Ovary (tissue), 7 donors: ENCODE measurements at regions not wholly inside any gene's neighbourhood (a gene's known extent, or its start where the extent isn't known, plus 50 kb on each side); places are given as distances from the start of the nearest gene placed in this dataset.

Experiments used
- DNase-seq, 5 donors: peaks; one replicate each; pipeline ENCODE4 v3.0.0-alpha.2; 2019 to 2020
- H3K27ac ChIP-seq, 2 donors: fragments of 200-600 bp; one replicate each; pipeline versions ENCODE4 v1.5.1 to v1.8.0; 2019 to 2022
- H3K27me3 ChIP-seq: fragments of 200-600 bp; one replicate; pipeline ENCODE4 v1.8.0; 2022
- H3K36me3 ChIP-seq: fragments of 200-600 bp; sonication (generic); one replicate; pipeline ENCODE4 v1.5.1; 2019
- H3K4me1 ChIP-seq: one replicate; pipeline ENCODE4 v1.8.1; 2013; ENCODE audit warnings: mild to moderate bottlenecking, moderate library complexity; ENCODE audit not compliant: insufficient read depth
- H3K4me3 ChIP-seq: fragments of 200-600 bp; sonication (generic); one replicate; pipeline ENCODE4 v1.5.1; 2017
- H3K9me3 ChIP-seq, 2 donors: fragments of 200-600 bp in 1 of 2; sonication (generic) in 1 of 2; one replicate each; pipeline versions ENCODE4 v1.5.1 to v1.8.1; 2013 to 2019; ENCODE audit warnings: mild to moderate bottlenecking in 1 of 2, moderate library complexity in 1 of 2
- POLR2A ChIP-seq: fragments of 450-650 bp; IDR thresholded peaks from one replicate; pipeline ENCODE4 v1.6.1; 2017; ENCODE audit warnings: antibody characterized with exemption, mild to moderate bottlenecking, moderate library complexity
- WGBS, 3 donors: extraction: QIAGEN DNeasy Blood & Tissue Kit in 1 of 3; methylation state at CpG; one replicate each; pipeline versions ENCODE4 v1.1.5 to v1.1.7; 2013 to 2017; 5-methylcytosine and 5-hydroxymethylcytosine counted together
- intact Hi-C, 4 donors: fragments of 100-400 bp; cut with DNase I; formaldehyde crosslinking; loops; one replicate each; pipeline versions ENCODE4 v1.11.0 to v1.15.1; 2022 to 2023
- TF ChIP-seq, protein P1 (sequence below), 3 donors: fragments of 450-650 bp in 2 of 3; fragments of 200-600 bp in 1 of 3; IDR thresholded peaks; one replicate each; pipeline versions ENCODE4 v1.5.1 to v1.8.0; 2016 to 2022; ENCODE audit warnings: antibody characterized with exemption in 3 of 3, mild to moderate bottlenecking in 1 of 3
- donor health status: DM: no; HTN: no; CAD: no; lungs with moderate emphysema.
- donor health status: DM: no; HTN: no; CAD: no.
- donor health status: Bipolar disorder and iron deficiency.
- donor health status: DM: no; HTN: no; CAD: no.
- donor health status: DM: yes; HTN: yes; CAD: no.

DNA sequence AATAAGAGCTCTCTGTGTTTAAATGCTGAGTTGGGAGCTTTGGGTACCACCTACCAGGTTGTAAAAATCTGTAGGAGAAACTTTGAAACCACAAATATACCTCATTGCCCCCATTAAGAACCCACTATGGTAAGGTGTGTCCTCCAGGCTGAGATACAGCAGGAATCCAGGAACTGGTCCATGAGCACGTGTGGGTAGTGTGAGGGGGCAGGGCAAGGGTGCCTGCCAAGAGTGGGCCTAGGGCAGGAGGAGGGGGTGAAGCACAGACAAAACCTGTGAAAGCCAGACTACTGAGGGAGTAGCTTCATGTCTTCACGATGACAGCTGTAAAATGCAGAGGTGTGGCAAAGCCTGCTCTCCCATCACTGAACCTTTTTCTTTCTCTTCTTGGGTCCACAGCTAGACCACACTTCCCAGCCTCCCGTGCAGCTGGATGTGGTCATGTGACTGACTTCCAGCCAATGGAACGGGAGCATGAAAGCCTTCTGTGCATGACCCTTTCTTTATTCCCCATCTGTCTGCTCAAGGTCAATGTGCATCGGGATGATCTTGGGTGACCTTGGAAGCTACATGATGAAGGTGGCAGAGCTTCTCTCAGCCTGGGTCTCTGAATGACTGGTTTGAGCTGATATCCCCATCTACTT lies 51.1 kb upstream of the POMGNT2 start:
- H3K4me1 ChIP-seq: peaks cover 13% of the 10 kb centered on the region
- no peak for TF ChIP-seq POLR2A
- intact Hi-C loops: loop anchor here (5.0 to 10.0 kb wide), 3 partner anchors 192 to 200 kb away; no protein-coding TSS in a partner anchor
- no peaks in the 10 kb centered on the region for H3K27me3 ChIP-seq
- no peak overlapping the region for H3K27ac ChIP-seq
- no peak overlapping the region for H3K4me3 ChIP-seq
- no peak for DNase-seq
- no peaks in the 10 kb centered on the region for H3K9me3 ChIP-seq
- no peaks in the 10 kb centered on the region for H3K36me3 ChIP-seq
- WGBS, 3 donors: 45 to 50% (median 48%) methylated on average over 5 of the region's 5 CpGs

DNA sequence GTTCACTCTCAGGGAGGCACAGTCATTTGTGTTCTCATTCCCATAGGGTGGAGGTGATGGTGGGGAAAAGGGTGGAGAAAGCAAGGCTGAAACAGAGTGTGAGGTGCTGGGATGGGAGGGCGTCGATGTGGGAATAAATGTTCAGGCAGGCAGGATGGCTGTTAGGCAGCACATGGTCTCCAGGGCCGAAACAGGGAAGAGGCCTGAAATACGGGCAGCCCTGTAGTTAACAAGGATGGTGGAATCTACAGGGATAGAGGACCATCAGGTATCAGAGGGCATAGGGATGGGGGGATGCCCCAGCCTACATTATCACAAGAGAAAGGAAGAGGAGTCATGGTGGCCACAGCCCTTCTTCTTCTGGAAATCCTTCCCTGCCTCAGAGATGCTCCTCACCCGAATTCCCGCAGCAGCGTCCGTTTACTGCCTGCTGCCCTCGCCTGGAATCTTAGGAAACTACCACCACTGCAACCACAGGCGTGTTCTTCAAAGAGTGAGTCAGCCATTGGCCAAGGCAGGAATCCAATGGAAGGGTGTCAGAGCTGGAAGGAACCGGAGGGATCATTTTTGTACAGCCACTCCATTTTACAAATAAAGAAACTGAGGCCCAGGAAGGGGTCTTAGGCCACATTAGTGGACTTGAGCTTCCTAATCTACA lies 49.7 kb upstream of the POMGNT2 start:
- TF ChIP-seq, protein P1, sequence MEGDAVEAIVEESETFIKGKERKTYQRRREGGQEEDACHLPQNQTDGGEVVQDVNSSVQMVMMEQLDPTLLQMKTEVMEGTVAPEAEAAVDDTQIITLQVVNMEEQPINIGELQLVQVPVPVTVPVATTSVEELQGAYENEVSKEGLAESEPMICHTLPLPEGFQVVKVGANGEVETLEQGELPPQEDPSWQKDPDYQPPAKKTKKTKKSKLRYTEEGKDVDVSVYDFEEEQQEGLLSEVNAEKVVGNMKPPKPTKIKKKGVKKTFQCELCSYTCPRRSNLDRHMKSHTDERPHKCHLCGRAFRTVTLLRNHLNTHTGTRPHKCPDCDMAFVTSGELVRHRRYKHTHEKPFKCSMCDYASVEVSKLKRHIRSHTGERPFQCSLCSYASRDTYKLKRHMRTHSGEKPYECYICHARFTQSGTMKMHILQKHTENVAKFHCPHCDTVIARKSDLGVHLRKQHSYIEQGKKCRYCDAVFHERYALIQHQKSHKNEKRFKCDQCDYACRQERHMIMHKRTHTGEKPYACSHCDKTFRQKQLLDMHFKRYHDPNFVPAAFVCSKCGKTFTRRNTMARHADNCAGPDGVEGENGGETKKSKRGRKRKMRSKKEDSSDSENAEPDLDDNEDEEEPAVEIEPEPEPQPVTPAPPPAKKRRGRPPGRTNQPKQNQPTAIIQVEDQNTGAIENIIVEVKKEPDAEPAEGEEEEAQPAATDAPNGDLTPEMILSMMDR (IDR thresholded peaks at IDR 0.05): peak in 2 of 3 donors; percentile 37 to 63
- no peak for TF ChIP-seq POLR2A
- Histone ChIP-seq H3K36me3 (no peaks in the 10 kb centered on the region), H3K4me3 (no peak overlapping the region), H3K27ac (peak overlapping the region in 1 of 2 donors; percentile 67), H3K4me1 (peaks cover 13% of the 10 kb centered on the region), H3K9me3 (no peaks in the 10 kb centered on the region), H3K27me3 (no peaks in the 10 kb centered on the region)
- peak; percentile 52 to 80 (median 77) for DNase-seq
- 41 to 45% (median 44%) methylated on average over 11 of the region's 11 CpGs for WGBS, 3 donors
- intact Hi-C loops: loop anchor here (5.0 to 10.0 kb wide), 3 partner anchors 191 to 198 kb away; no protein-coding TSS in a partner anchor
